Adrenal gland (tissue), 9 donors: ENCODE measurements at regions not wholly inside any gene's neighbourhood (a gene's known extent, or its start where the extent isn't known, plus 50 kb on each side); places are given as distances from the start of the nearest gene placed in this dataset.

ENCODE experiments used
- DNase-seq, 7 donors: peaks; one replicate each; pipeline ENCODE4 v3.0.0-alpha.2; 2019 to 2020
- H3K27ac ChIP-seq, 5 donors: fragments of 200-600 bp; sonication (generic) in 4 of 5; 1 replicate in 3 of 5; 2 replicates in 2 of 5; pipeline versions ENCODE4 v1.5.1 to v1.8.0; 2016 to 2020; ENCODE audit warnings: mild to moderate bottlenecking in 1 of 5
- H3K27me3 ChIP-seq: fragments of 200-600 bp; 2 replicates; pipeline ENCODE4 v1.8.0; 2021
- H3K36me3 ChIP-seq, 2 donors: fragments of 200-600 bp; replicated peaks in 1 of 2; 1 replicate in 1 of 2; 2 replicates in 1 of 2; pipeline versions ENCODE4 v1.5.1 to v1.8.0; 2018 to 2022
- H3K4me1 ChIP-seq, 2 donors: fragments of 200-600 bp; replicated peaks in 1 of 2; 1 replicate in 1 of 2; 2 replicates in 1 of 2; pipeline versions ENCODE4 v1.5.1 to v1.8.0; 2018 to 2021
- H3K4me3 ChIP-seq, 4 donors: fragments of 200-600 bp; sonication (generic) in 3 of 4; one replicate each; pipeline ENCODE4 v1.5.1; 2016 to 2018
- H3K9me3 ChIP-seq, 3 donors: fragments of 200-600 bp; sonication (generic) in 1 of 3; replicated peaks in 1 of 3; 1 replicate in 2 of 3; 2 replicates in 1 of 3; pipeline versions ENCODE4 v1.5.1 to v1.8.0; 2016 to 2021
- CTCF ChIP-seq, 6 experiments: fragments of 450-650 bp in 4 of 6; fragments of 200-600 bp in 2 of 6; sonication (generic) in 1 of 6; IDR thresholded peaks; 1 replicate in 5 of 6; 2 replicates in 1 of 6; pipeline versions ENCODE4 v1.5.1 to v1.8.0; 2016 to 2021; ENCODE audit warnings: antibody characterized with exemption in 6 of 6, mild to moderate bottlenecking in 2 of 6, moderate library complexity in 1 of 6
- POLR2A ChIP-seq, 2 donors: fragments of 450-650 bp; IDR thresholded peaks; one replicate each; pipeline ENCODE4 v1.6.1; 2017; ENCODE audit warnings: antibody characterized with exemption in 2 of 2, mild to moderate bottlenecking in 2 of 2, moderate library complexity in 1 of 2
- WGBS, 4 donors: extraction: QIAGEN DNeasy Blood & Tissue Kit in 2 of 4; methylation state at CpG; one replicate each; pipeline versions ENCODE4 v1.1.5 to v1.1.7; 2013 to 2017; 5-methylcytosine and 5-hydroxymethylcytosine counted together
- intact Hi-C, 2 donors: fragments of 100-400 bp; cut with DNase I; formaldehyde crosslinking; loops; one replicate each; pipeline versions ENCODE4 v1.14.1 to v1.15.0; 2022 to 2023
- donor health status: healthy with polysubstance abuse.
- donor health status: Bipolar disorder and iron deficiency.
- donor health status: DM: yes; HTN: yes; CAD: no.
- donor health status: DM: no; HTN: no; CAD: no.
- donor health status: DM: no; HTN: no; CAD: no.

- Histone ChIP-seq H3K9me3 (no peaks in the 10 kb centered on the region), H3K4me3 (no peak overlapping the region), H3K27ac (no peak overlapping the region), H3K4me1 (no peaks in the 10 kb centered on the region), H3K36me3 (no peaks in the 10 kb centered on the region), H3K27me3 (no peaks in the 10 kb centered on the region)
- intact Hi-C loops, result no loop called here
- TF ChIP-seq POLR2A (IDR thresholded peaks at IDR 0.05), result no peak
- no peak for TF ChIP-seq CTCF (IDR thresholded peaks at IDR 0.05)
- no peak for DNase-seq
- 55 to 74% (median 70%) methylated on average over 3 of the region's 3 CpGs for WGBS, 4 donors
Measured at GRCh38 chr9:26205261-26205660, 527.0 kb upstream of the TUSC1 start.

GRCh38 chr9:26193237-26193636, 515.0 kb upstream of the TUSC1 start:
- intact Hi-C loops, result no loop called here
- Histone ChIP-seq H3K27ac (no peak overlapping the region), H3K4me3 (no peak overlapping the region), H3K9me3 (peaks cover 0 to 15% (median 10%) of the 10 kb centered on the region in 3 donors), H3K4me1 (no peaks in the 10 kb centered on the region), H3K36me3 (no peaks in the 10 kb centered on the region), H3K27me3 (no peaks in the 10 kb centered on the region)
- no peak for DNase-seq
- 82 to 92% (median 88%) methylated on average over 2 of the region's 2 CpGs for WGBS, 4 donors
- no peak for TF ChIP-seq CTCF (IDR thresholded peaks at IDR 0.05)
- no peak for TF ChIP-seq POLR2A (IDR thresholded peaks at IDR 0.05)

- intact Hi-C loops, result no loop called here
- peaks cover 0 to 15% (median 10%) of the 10 kb centered on the region in 3 donors for H3K9me3 ChIP-seq
Measured at GRCh38 chr9:26191711-26192110, 513.5 kb upstream of the TUSC1 start.

GRCh38 chr9:26181836-26182235, 503.6 kb upstream of the TUSC1 start:
- 67 to 83% (median 76%) methylated on average over 2 of the region's 2 CpGs for WGBS, 4 donors
- no peaks in the 10 kb centered on the region for H3K9me3 ChIP-seq
- no peaks in the 10 kb centered on the region for H3K4me1 ChIP-seq
- no peaks in the 10 kb centered on the region for H3K36me3 ChIP-seq
- H3K27ac ChIP-seq, result no peak overlapping the region
- DNase-seq, result no peak
- H3K27me3 ChIP-seq, result no peaks in the 10 kb centered on the region
- H3K4me3 ChIP-seq, result no peak overlapping the region
- intact Hi-C loops, result no loop called here
- TF ChIP-seq CTCF (IDR thresholded peaks at IDR 0.05) (no peak), POLR2A (IDR thresholded peaks at IDR 0.05) (no peak)

More at GRCh38 chr9:26191711-26192110, 513.5 kb upstream of the TUSC1 start:
- Histone ChIP-seq H3K36me3 (no peaks in the 10 kb centered on the region), H3K27ac (no peak overlapping the region), H3K27me3 (no peaks in the 10 kb centered on the region), H3K4me3 (no peak overlapping the region), H3K4me1 (no peaks in the 10 kb centered on the region)
- 0 to 100% (median 77%) methylated on average over 1 of the region's 1 CpG for WGBS, 4 donors
- DNase-seq, result no peak
- TF ChIP-seq POLR2A (IDR thresholded peaks at IDR 0.05) (no peak), CTCF (IDR thresholded peaks at IDR 0.05) (no peak)
